ENCODE measurements at regions not wholly inside any gene's neighbourhood (a gene's known extent, or its start where the extent isn't known, plus 50 kb on each side); places are given as distances from the start of the nearest gene placed in this dataset.
A peak's percentile ranks its signal among the peaks of the same experiment; 100 is the strongest.

DNA sequence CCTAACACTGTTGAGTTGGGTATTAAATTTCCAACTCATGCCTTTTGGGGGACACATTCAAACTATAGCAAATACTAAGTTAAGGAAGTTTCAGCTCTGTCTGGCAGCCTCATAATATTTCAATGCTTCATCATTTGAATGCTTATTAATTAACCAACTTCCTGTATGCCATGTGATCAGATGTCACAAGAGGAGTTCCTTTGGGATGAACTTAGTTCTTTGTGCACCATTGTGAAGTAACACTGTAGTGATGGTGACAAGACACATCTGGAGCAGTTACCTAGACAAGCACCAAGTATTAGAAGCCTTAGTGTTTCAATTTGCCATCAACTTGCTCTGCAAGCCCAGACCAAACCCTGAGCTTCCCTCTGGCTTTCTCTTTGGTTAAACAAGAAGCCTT is 90.7 kb upstream of the IL12B start:
- no peaks in the 10 kb centered on the region for H3K27me3 ChIP-seq (replicated peaks in 1 of 7)
- no peaks in the 10 kb centered on the region for H3K36me3 ChIP-seq
- intact Hi-C loops (cut with DNase I; ENCODE audit: low total_unique reads): no loop called here
- H3K9me3 ChIP-seq: no peaks in the 10 kb centered on the region
- H3K4me3 ChIP-seq: no peak overlapping the region
- no peaks in the 10 kb centered on the region for H3K4me1 ChIP-seq
- TF ChIP-seq POLR2A (IDR thresholded peaks at IDR 0.05) (no peak), POLR2AphosphoS5 (IDR thresholded peaks at IDR 0.05) (no peak)
- TF ChIP-seq, protein P1, sequence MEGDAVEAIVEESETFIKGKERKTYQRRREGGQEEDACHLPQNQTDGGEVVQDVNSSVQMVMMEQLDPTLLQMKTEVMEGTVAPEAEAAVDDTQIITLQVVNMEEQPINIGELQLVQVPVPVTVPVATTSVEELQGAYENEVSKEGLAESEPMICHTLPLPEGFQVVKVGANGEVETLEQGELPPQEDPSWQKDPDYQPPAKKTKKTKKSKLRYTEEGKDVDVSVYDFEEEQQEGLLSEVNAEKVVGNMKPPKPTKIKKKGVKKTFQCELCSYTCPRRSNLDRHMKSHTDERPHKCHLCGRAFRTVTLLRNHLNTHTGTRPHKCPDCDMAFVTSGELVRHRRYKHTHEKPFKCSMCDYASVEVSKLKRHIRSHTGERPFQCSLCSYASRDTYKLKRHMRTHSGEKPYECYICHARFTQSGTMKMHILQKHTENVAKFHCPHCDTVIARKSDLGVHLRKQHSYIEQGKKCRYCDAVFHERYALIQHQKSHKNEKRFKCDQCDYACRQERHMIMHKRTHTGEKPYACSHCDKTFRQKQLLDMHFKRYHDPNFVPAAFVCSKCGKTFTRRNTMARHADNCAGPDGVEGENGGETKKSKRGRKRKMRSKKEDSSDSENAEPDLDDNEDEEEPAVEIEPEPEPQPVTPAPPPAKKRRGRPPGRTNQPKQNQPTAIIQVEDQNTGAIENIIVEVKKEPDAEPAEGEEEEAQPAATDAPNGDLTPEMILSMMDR (IDR thresholded peaks at IDR 0.05 in 8 of 11, conservative IDR thresholded peaks at IDR 0.05 in 3 of 11): no peak
- DNase-seq: no peak
- H3K27ac ChIP-seq: no peak overlapping the region

DNA sequence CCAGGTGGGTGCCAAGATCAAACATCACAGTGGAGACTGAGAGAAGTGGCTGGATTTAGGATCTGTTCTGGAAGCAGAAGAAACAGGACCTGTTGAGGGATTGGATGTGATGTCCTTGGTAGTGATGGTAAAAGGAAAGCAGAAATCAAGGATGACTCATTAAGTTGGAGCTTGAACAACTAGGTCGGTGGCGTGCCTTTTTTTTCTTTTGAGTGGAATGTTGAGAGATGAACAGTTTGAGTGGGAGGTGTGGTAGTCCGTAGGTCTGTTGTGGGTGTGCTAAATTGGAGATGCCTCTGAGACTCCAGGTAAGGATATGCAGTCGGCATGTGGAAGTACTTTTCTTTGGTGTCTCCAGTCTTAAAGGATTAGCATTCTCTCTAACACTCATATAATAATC is 92.1 kb upstream of the IL12B start:
- TF ChIP-seq POLR2AphosphoS5 (IDR thresholded peaks at IDR 0.05) (no peak), POLR2A (IDR thresholded peaks at IDR 0.05) (no peak)
- TF ChIP-seq, protein P1 (IDR thresholded peaks at IDR 0.05 in 8 of 11, conservative IDR thresholded peaks at IDR 0.05 in 3 of 11): no peak
- no peak overlapping the region for H3K27ac ChIP-seq
- WGBS, 5 donors: 60 to 89% (median 77%) methylated on average over 4 of the region's 4 CpGs
- H3K27me3 ChIP-seq (replicated peaks in 1 of 7): no peaks in the 10 kb centered on the region
- H3K4me3 ChIP-seq: no peak overlapping the region
- peaks cover 0 to 6% (median under 1%) of the 10 kb centered on the region in 6 donors for H3K4me1 ChIP-seq
- no peak for DNase-seq
- H3K9me3 ChIP-seq: no peaks in the 10 kb centered on the region
- no peaks in the 10 kb centered on the region for H3K36me3 ChIP-seq
- intact Hi-C loops (cut with DNase I; ENCODE audit: low total_unique reads): no loop called here

DNA sequence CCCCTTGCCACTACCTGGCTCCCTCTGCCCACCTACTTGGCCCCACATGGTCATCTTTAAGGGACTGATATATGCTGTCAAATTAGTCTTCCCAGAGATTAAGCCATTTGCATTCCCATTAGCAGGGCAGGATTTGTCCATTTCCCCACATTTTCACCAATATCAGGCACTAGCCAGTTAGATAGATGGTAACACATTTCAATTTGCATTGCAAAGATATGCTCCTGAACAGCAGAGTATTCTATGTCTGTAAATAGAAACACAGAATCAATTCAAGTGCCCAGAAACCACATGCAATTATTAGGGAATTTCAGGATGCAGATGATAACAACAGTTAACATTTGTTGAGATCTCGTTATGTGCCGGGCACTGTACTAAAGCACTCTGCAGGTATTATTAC is 92.6 kb upstream of the IL12B start:
- Histone ChIP-seq H3K4me3 (no peak overlapping the region), H3K27ac (no peak overlapping the region), H3K4me1 (peaks cover 0 to 10% (median 3%) of the 10 kb centered on the region in 6 donors), H3K36me3 (no peaks in the 10 kb centered on the region), H3K27me3 (replicated peaks in 1 of 7) (no peaks in the 10 kb centered on the region), H3K9me3 (no peaks in the 10 kb centered on the region)
- TF ChIP-seq POLR2A (IDR thresholded peaks at IDR 0.05): no peak
- 95 to 100% (median 95%) methylated on average over 2 of the region's 2 CpGs for WGBS, 5 donors
- intact Hi-C loops (cut with DNase I; ENCODE audit: low total_unique reads): no loop called here
- DNase-seq: no peak

DNA sequence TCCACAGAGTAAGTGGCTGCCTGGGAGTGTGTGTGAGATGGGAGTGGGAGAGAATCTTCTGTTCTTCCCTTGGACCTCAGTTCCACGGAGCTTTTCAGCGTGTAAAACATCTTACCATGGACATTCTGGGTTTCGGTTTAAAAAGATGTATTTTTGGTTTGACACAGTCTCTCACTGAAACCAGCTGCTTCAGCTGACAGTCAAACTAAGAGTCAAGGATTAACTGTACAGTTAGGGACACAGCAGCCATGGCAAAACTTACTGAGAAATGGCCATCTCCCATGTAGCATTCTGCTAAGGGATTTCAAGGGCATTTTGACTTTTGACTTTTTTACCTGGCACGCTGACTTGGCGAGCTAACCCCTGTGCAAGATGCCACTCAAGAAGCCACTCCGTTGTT is 93.8 kb upstream of the IL12B start:
- intact Hi-C loops (cut with DNase I; ENCODE audit: low total_unique reads): no loop called here
- no peaks in the 10 kb centered on the region for H3K36me3 ChIP-seq
- DNase-seq: no peak
- WGBS, 5 donors: 82 to 92% (median 88%) methylated on average over 6 of the region's 6 CpGs
- peaks cover 0 to 12% (median 3%) of the 10 kb centered on the region in 6 donors for H3K4me1 ChIP-seq
- no peaks in the 10 kb centered on the region for H3K9me3 ChIP-seq
- H3K4me3 ChIP-seq: no peak overlapping the region
- H3K27ac ChIP-seq: no peak overlapping the region
- TF ChIP-seq POLR2AphosphoS5 (IDR thresholded peaks at IDR 0.05) (no peak), POLR2A (IDR thresholded peaks at IDR 0.05) (no peak)
- TF ChIP-seq, protein P1 (IDR thresholded peaks at IDR 0.05 in 8 of 11, conservative IDR thresholded peaks at IDR 0.05 in 3 of 11): no peak
- no peaks in the 10 kb centered on the region for H3K27me3 ChIP-seq (replicated peaks in 1 of 7)

DNA sequence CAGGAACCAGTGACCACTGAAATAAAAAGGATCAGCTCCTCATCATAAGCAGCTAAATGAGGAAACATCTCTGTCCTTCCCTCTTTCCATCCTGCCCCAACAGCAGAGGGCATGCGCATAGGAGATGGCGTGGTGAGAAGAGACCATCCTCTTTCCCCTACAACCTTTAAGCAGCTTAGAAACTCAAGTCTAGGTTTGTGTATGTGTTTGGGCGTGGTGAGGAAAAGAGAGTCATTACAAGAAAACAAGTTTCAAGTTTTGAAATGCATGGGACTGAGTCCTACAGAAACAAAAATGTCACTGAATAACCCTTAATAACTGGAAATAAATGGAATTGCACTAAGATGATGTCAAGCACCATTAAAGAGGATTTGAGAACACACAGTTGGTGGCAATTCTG is 96.4 kb upstream of the IL12B start:
- Histone ChIP-seq H3K4me3 (no peak overlapping the region), H3K27me3 (replicated peaks in 1 of 7) (no peaks in the 10 kb centered on the region), H3K36me3 (no peaks in the 10 kb centered on the region), H3K27ac (peak overlapping the region in 4 of 8 donors; percentile 17 to 62 (median 32)), H3K9me3 (no peaks in the 10 kb centered on the region), H3K4me1 (peaks cover 0 to 12% (median 3%) of the 10 kb centered on the region in 6 donors)
- no peak for DNase-seq
- no peak for TF ChIP-seq POLR2AphosphoS5 (IDR thresholded peaks at IDR 0.05)
- TF ChIP-seq, protein P1 (IDR thresholded peaks at IDR 0.05 in 8 of 11, conservative IDR thresholded peaks at IDR 0.05 in 3 of 11): no peak
- TF ChIP-seq POLR2A (IDR thresholded peaks at IDR 0.05): no peak
- 69 to 85% (median 77%) methylated on average over 3 of the region's 3 CpGs for WGBS, 5 donors
- intact Hi-C loops (cut with DNase I; ENCODE audit: low total_unique reads): no loop called here
